ENCODE measurements at regions not wholly inside any gene's neighbourhood (a gene's known extent, or its start where the extent isn't known, plus 50 kb on each side); places are given as distances from the start of the nearest gene placed in this dataset.

GRCh38 chr1:194731025-194731424 is 1544.6 kb upstream of the B3GALT2 start:
- no peak for TF ChIP-seq EZH2 (IDR thresholded peaks at IDR 0.05; ENCODE audit: borderline replicate concordance, low read depth, low read length, severe bottlenecking)
- TF ChIP-seq, protein P1, sequence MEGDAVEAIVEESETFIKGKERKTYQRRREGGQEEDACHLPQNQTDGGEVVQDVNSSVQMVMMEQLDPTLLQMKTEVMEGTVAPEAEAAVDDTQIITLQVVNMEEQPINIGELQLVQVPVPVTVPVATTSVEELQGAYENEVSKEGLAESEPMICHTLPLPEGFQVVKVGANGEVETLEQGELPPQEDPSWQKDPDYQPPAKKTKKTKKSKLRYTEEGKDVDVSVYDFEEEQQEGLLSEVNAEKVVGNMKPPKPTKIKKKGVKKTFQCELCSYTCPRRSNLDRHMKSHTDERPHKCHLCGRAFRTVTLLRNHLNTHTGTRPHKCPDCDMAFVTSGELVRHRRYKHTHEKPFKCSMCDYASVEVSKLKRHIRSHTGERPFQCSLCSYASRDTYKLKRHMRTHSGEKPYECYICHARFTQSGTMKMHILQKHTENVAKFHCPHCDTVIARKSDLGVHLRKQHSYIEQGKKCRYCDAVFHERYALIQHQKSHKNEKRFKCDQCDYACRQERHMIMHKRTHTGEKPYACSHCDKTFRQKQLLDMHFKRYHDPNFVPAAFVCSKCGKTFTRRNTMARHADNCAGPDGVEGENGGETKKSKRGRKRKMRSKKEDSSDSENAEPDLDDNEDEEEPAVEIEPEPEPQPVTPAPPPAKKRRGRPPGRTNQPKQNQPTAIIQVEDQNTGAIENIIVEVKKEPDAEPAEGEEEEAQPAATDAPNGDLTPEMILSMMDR (IDR thresholded peaks at IDR 0.05; ENCODE audit: extremely low read depth in 1 of 2, insufficient read depth in 1 of 2, low read depth in 1 of 2, low read length in 2 of 2), result no peak
- TF ChIP-seq POLR2AphosphoS5 (IDR thresholded peaks at IDR 0.05; ENCODE audit: insufficient read depth, low read depth, low read length), result no peak
- TF ChIP-seq POLR2A (IDR thresholded peaks at IDR 0.05; ENCODE audit: low read depth, low read length), result no peak
- no peak for TF ChIP-seq MYC (IDR thresholded peaks at IDR 0.05; ENCODE audit: low read depth, low read length)
- TF ChIP-seq, protein P2, sequence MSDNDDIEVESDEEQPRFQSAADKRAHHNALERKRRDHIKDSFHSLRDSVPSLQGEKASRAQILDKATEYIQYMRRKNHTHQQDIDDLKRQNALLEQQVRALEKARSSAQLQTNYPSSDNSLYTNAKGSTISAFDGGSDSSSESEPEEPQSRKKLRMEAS (IDR thresholded peaks at IDR 0.05; ENCODE audit: insufficient read depth, insufficient read length), result no peak
- TF ChIP-seq JUN (IDR thresholded peaks at IDR 0.05; ENCODE audit: borderline replicate concordance, insufficient read depth, insufficient read length, low read depth), result no peak
